ENCODE measurements at regions not wholly inside any gene's neighbourhood (a gene's known extent, or its start where the extent isn't known, plus 50 kb on each side); places are given as distances from the start of the nearest gene placed in this dataset.

- peak; percentile 73 for DNase-seq (ENCODE audit: low spot score)
Measured at GRCh38 chr4:124177647-124178425, 534.7 kb downstream of the ANKRD50 start.

- DNase-seq (ENCODE audit: low spot score), result no peak
Measured at GRCh38 chr4:124178449-124179021, 534.0 kb downstream of the ANKRD50 start.

- no peak for DNase-seq (ENCODE audit: low spot score)
Measured at GRCh38 chr4:124179506-124180186, 532.9 kb downstream of the ANKRD50 start.

GRCh38 chr4:124181039-124181438, 531.5 kb downstream of the ANKRD50 start:
- DNase-seq (ENCODE audit: low spot score), result no peak

GRCh38 chr4:124183231-124183630, 529.3 kb downstream of the ANKRD50 start:
- no peak for DNase-seq (ENCODE audit: low spot score)

- DNase-seq (ENCODE audit: low spot score), result no peak
Measured at GRCh38 chr4:124183926-124184325, 528.6 kb downstream of the ANKRD50 start.

- DNase-seq (ENCODE audit: low spot score), result no peak
Measured at GRCh38 chr4:124184792-124185191, 527.7 kb downstream of the ANKRD50 start.

GRCh38 chr4:124188595-124188994, 523.9 kb downstream of the ANKRD50 start:
- DNase-seq (ENCODE audit: low spot score), result no peak

- DNase-seq (ENCODE audit: low spot score), result no peak
Measured at GRCh38 chr4:124189545-124189944, 523.0 kb downstream of the ANKRD50 start.

GRCh38 chr4:124191329-124191728, 521.2 kb downstream of the ANKRD50 start:
- no peak for DNase-seq (ENCODE audit: low spot score)

GRCh38 chr4:124192544-124192943, 520.0 kb downstream of the ANKRD50 start:
- DNase-seq (ENCODE audit: low spot score), result no peak

GRCh38 chr4:124199185-124199584, 513.3 kb downstream of the ANKRD50 start:
- DNase-seq (ENCODE audit: low spot score), result no peak

GRCh38 chr4:124199755-124200154, 512.8 kb downstream of the ANKRD50 start:
- no peak for DNase-seq (ENCODE audit: low spot score)

GRCh38 chr4:124201636-124202035, 510.9 kb downstream of the ANKRD50 start:
- no peak for DNase-seq (ENCODE audit: low spot score)

GRCh38 chr4:124202099-124202498, 510.4 kb downstream of the ANKRD50 start:
- peak; percentile 11 for DNase-seq (ENCODE audit: low spot score)

GRCh38 chr4:124203613-124204238, 508.8 kb downstream of the ANKRD50 start:
- DNase-seq (ENCODE audit: low spot score), result no peak

GRCh38 chr4:124206779-124207605, 505.5 kb downstream of the ANKRD50 start:
- peak; percentile 12 for DNase-seq (ENCODE audit: low spot score)

- DNase-seq (ENCODE audit: low spot score), result no peak
Measured at GRCh38 chr4:124209211-124209610, 503.3 kb downstream of the ANKRD50 start.

GRCh38 chr4:124209626-124210025, 502.9 kb downstream of the ANKRD50 start:
- no peak for DNase-seq (ENCODE audit: low spot score)

- no peak for DNase-seq (ENCODE audit: low spot score)
Measured at GRCh38 chr4:124210746-124211145, 501.8 kb downstream of the ANKRD50 start.

- no peak for DNase-seq (ENCODE audit: low spot score)
Measured at GRCh38 chr4:124212815-124213630, 499.5 kb downstream of the ANKRD50 start.
